ENCODE measurements at regions not wholly inside any gene's neighbourhood (a gene's known extent, or its start where the extent isn't known, plus 50 kb on each side); places are given as distances from the start of the nearest gene placed in this dataset.

- no peak for DNase-seq (ENCODE audit: extremely low spot score)
- TF ChIP-seq PKNOX1 (IDR thresholded peaks at IDR 0.05): peak; percentile 81
- no peak for TF ChIP-seq SP1 (IDR thresholded peaks at IDR 0.05)
- TF ChIP-seq ELF4 (IDR thresholded peaks at IDR 0.05): no peak
- ChIA-PET POLR2A (no interaction called here), CTCF (interaction anchor here (2.5 kb wide), 1 partner anchor 12 kb away, joined by 18 read pairs; no protein-coding TSS in a partner anchor)
These were observed 97.8 kb downstream of the PLEKHG1 start for GRCh38 chr6:150697515-150697914.

GRCh38 chr6:150698391-150698790, 98.7 kb downstream of the PLEKHG1 start:
- ChIA-PET POLR2A (no interaction called here), CTCF (interaction anchor here (0.6 to 0.7 kb wide), 2 partner anchors 14 to 24 kb away, joined by 3 read pairs; no protein-coding TSS in a partner anchor)
- no peak for DNase-seq (ENCODE audit: extremely low spot score)
- TF ChIP-seq ARNT (IDR thresholded peaks at IDR 0.05) (no peak), CTBP1 (IDR thresholded peaks at IDR 0.05; ENCODE audit: borderline replicate concordance) (no peak), SP1 (IDR thresholded peaks at IDR 0.05) (no peak), FOXA1 (IDR thresholded peaks at IDR 0.05) (no peak), SUZ12 (IDR thresholded peaks at IDR 0.05) (no peak), FOXK2 (IDR thresholded peaks at IDR 0.05) (no peak), NFRKB (IDR thresholded peaks at IDR 0.05) (no peak), L3MBTL2 (conservative IDR thresholded peaks at IDR 0.05) (no peak), HDGF (IDR thresholded peaks at IDR 0.05; ENCODE audit: borderline replicate concordance) (no peak)

GRCh38 chr6:150702675-150703074, 103.0 kb downstream of the PLEKHG1 start:
- CTCF ChIA-PET: interaction anchor here (1.2 kb wide), 1 partner anchor 17 kb away, joined by 4 read pairs; no protein-coding TSS in a partner anchor
- POLR2A ChIA-PET: no interaction called here

GRCh38 chr6:150704447-150705192, 104.9 kb downstream of the PLEKHG1 start:
- ChIA-PET CTCF (interaction anchor here (0.9 kb wide), 1 partner anchor 19 kb away, joined by 3 read pairs; no protein-coding TSS in a partner anchor), POLR2A (no interaction called here)
- no peak for DNase-seq (ENCODE audit: extremely low spot score)
- TF ChIP-seq FOXK2 (IDR thresholded peaks at IDR 0.05) (no peak), SP1 (IDR thresholded peaks at IDR 0.05) (no peak), TARDBP (IDR thresholded peaks at IDR 0.05) (no peak), ELF4 (IDR thresholded peaks at IDR 0.05) (no peak), CTBP1 (IDR thresholded peaks at IDR 0.05; ENCODE audit: borderline replicate concordance) (no peak), PKNOX1 (IDR thresholded peaks at IDR 0.05) (no peak)

More at GRCh38 chr6:150702675-150703074, 103.0 kb downstream of the PLEKHG1 start:
- no peak for TF ChIP-seq SP1 (IDR thresholded peaks at IDR 0.05)
- DNase-seq (ENCODE audit: extremely low spot score): no peak

GRCh38 chr6:150705392-150705791, 105.7 kb downstream of the PLEKHG1 start:
- CTCF ChIA-PET: no interaction called here
- no peak for DNase-seq (ENCODE audit: extremely low spot score)
- no peak for TF ChIP-seq PKNOX1 (IDR thresholded peaks at IDR 0.05)
- TF ChIP-seq CTBP1 (IDR thresholded peaks at IDR 0.05; ENCODE audit: borderline replicate concordance): no peak
- TF ChIP-seq ZNF384 (IDR thresholded peaks at IDR 0.05): no peak
- TF ChIP-seq FOXA1 (IDR thresholded peaks at IDR 0.05): no peak
- POLR2A ChIA-PET: no interaction called here

GRCh38 chr6:150710236-150710635, 110.6 kb downstream of the PLEKHG1 start:
- POLR2A ChIA-PET: no interaction called here
- TF ChIP-seq SUZ12 (IDR thresholded peaks at IDR 0.05): no peak
- TF ChIP-seq FOXK2 (IDR thresholded peaks at IDR 0.05): no peak
- no peak for TF ChIP-seq NFRKB (IDR thresholded peaks at IDR 0.05)
- no peak for TF ChIP-seq HDGF (IDR thresholded peaks at IDR 0.05; ENCODE audit: borderline replicate concordance)
- no peak for TF ChIP-seq FOXM1 (IDR thresholded peaks at IDR 0.05; ENCODE audit: borderline replicate concordance)
- no peak for TF ChIP-seq L3MBTL2 (conservative IDR thresholded peaks at IDR 0.05)
- TF ChIP-seq ELF4 (IDR thresholded peaks at IDR 0.05): no peak
- no peak for DNase-seq (ENCODE audit: extremely low spot score)
- CTCF ChIA-PET: interaction anchor here (0.7 kb wide), 1 partner anchor 25 kb away, joined by 3 read pairs; no protein-coding TSS in a partner anchor

GRCh38 chr6:150711061-150711460, 111.4 kb downstream of the PLEKHG1 start:
- CTCF ChIA-PET: no interaction called here
- no peak for DNase-seq (ENCODE audit: extremely low spot score)
- POLR2A ChIA-PET: no interaction called here
- TF ChIP-seq SP1 (IDR thresholded peaks at IDR 0.05) (no peak), NFRKB (IDR thresholded peaks at IDR 0.05) (no peak)
